AG09319 (cell line): ENCODE measurements at regions not wholly inside any gene's neighbourhood (a gene's known extent, or its start where the extent isn't known, plus 50 kb on each side); places are given as distances from the start of the nearest gene placed in this dataset.

Source experiments
- DNase-seq: peaks from one replicate; pipeline ENCODE4 v3.0.0-alpha.2; 2010; ENCODE audit warnings: low read depth; ENCODE audit errors: extremely low read depth
- CTCF ChIP-seq: IDR thresholded peaks from 2 replicates; pipeline ENCODE4 v1.5.1; 2011; ENCODE audit warnings: low read depth, mild to moderate bottlenecking, inconsistent platforms, low read length, moderate library complexity

DNA sequence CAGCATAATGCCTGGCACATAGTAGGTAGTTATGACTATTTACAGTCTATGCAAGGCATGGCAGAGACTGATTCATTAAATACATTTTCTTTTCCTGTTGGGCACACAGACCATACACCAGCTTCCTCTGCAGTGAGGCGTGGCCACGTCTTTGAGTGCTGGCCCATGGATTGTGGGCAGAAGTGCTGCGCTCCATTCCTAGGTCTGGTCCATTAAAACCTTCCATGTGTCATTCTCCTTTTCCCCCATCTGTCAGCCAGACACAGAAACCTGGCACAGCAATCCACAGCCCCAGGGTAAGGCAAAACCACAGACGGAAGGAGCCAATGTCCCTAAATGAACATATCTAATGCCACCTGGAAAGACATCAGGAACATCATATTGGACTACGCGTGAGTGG lies 141.9 kb downstream of the TTC32 start:
- TF ChIP-seq CTCF = no peak
- no peak for DNase-seq

- no peak for DNase-seq
- no peak for TF ChIP-seq CTCF
Observed at GRCh38 chr2:19758658-19759057, 143.1 kb downstream of the TTC32 start.

DNA sequence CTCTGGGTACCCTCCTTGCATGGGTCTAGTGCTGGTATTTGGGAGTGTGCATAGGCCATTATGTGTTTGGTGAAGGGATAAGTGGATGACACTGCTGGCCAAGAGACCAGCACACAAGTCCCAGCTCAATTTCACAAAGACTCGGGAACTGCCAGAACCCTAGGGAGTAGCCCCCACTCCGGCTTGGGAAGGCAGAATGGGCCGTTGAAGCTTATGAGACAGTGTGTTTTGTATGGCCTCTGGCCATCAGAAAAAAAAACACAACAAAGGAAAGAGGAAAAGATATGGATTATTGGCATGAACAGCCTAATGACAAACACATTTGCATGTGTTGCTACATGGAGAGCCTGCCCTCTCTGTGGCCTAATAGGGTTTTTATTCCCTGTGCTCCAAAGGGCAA lies 144.2 kb downstream of the TTC32 start:
- DNase-seq = no peak
- TF ChIP-seq CTCF = no peak

DNA sequence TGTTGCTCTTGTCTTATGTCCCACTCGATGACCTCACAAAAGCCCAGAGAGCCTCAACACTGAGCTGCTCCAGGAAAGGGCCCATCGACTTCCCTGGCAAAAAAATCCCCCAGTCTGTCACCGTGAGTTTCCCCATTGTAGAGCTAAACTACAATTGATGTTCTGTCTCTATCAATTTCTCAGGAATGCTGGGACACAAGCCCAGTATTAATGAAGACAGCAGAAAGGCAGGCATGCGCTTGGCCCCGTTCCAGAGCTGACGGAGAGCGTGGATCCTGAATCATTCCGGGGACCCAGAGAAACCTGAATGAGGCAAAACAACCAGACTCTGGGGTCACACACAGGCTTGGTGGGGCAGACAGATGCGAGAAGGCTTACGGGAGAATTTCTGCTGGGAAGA lies 146.9 kb downstream of the TTC32 start:
- no peak for DNase-seq
- no peak for TF ChIP-seq CTCF

GRCh38 chr2:19753818-19754217 lies 148.0 kb downstream of the TTC32 start:
- no peak for TF ChIP-seq CTCF
- DNase-seq = no peak

GRCh38 chr2:19753314-19753713 lies 148.5 kb downstream of the TTC32 start:
- no peak for DNase-seq
- TF ChIP-seq CTCF = no peak

GRCh38 chr2:19752500-19752899 lies 149.3 kb downstream of the TTC32 start:
- TF ChIP-seq CTCF = no peak
- DNase-seq = no peak
